NCI-H526 (cell line): ENCODE measurements at regions not wholly inside any gene's neighbourhood (a gene's known extent, or its start where the extent isn't known, plus 50 kb on each side); places are given as distances from the start of the nearest gene placed in this dataset.

Source experiments
- DNase-seq, 2 experiments: peaks; one replicate each; lab custom pipeline; 2025; lab: John Stamatoyannopoulos, UW

GRCh38 chr9:25613709-25614108, 64.5 kb downstream of the TUSC1 start:
- no peak for DNase-seq

- no peak for DNase-seq
Observed at GRCh38 chr9:25603106-25603505, 75.1 kb downstream of the TUSC1 start.

GRCh38 chr9:25602400-25603044, 75.7 kb downstream of the TUSC1 start:
- DNase-seq: no peak

GRCh38 chr9:25600501-25600900, 77.7 kb downstream of the TUSC1 start:
- no peak for DNase-seq

- no peak for DNase-seq
Observed at GRCh38 chr9:25584611-25585010, 93.6 kb downstream of the TUSC1 start.

GRCh38 chr9:25573281-25573680, 105.0 kb downstream of the TUSC1 start:
- no peak for DNase-seq

- no peak for DNase-seq
Observed at GRCh38 chr9:25571491-25571890, 106.8 kb downstream of the TUSC1 start.

- DNase-seq: no peak
Observed at GRCh38 chr9:25570802-25571201, 107.4 kb downstream of the TUSC1 start.

- no peak for DNase-seq
Observed at GRCh38 chr9:25562101-25562500, 116.1 kb downstream of the TUSC1 start.

GRCh38 chr9:25557645-25558300, 120.5 kb downstream of the TUSC1 start:
- DNase-seq: no peak

GRCh38 chr9:25556540-25556939, 121.7 kb downstream of the TUSC1 start:
- DNase-seq: no peak

GRCh38 chr9:25548847-25549246, 129.4 kb downstream of the TUSC1 start:
- no peak for DNase-seq

- DNase-seq: no peak
Observed at GRCh38 chr9:25543806-25544205, 134.4 kb downstream of the TUSC1 start.

GRCh38 chr9:25542319-25542718, 135.9 kb downstream of the TUSC1 start:
- DNase-seq: no peak

GRCh38 chr9:25537808-25538207, 140.4 kb downstream of the TUSC1 start:
- no peak for DNase-seq

- DNase-seq: peak; percentile 14 to 48
Observed at GRCh38 chr9:25519286-25519685, 159.0 kb downstream of the TUSC1 start.

GRCh38 chr9:25517701-25518100, 160.5 kb downstream of the TUSC1 start:
- DNase-seq: no peak

- DNase-seq: no peak
Observed at GRCh38 chr9:25513509-25514033, 164.7 kb downstream of the TUSC1 start.

- DNase-seq: no peak
Observed at GRCh38 chr9:25505644-25506043, 172.6 kb downstream of the TUSC1 start.

GRCh38 chr9:25481372-25481771, 196.9 kb downstream of the TUSC1 start:
- peak; percentile 62 to 72 for DNase-seq

- no peak for DNase-seq
Observed at GRCh38 chr9:25480696-25481095, 197.5 kb downstream of the TUSC1 start.

GRCh38 chr9:25472681-25473080, 205.6 kb downstream of the TUSC1 start:
- no peak for DNase-seq

- no peak for DNase-seq
Observed at GRCh38 chr9:25472085-25472607, 206.1 kb downstream of the TUSC1 start.
